ENCODE measurements at regions not wholly inside any gene's neighbourhood (a gene's known extent, or its start where the extent isn't known, plus 50 kb on each side); places are given as distances from the start of the nearest gene placed in this dataset.

DNA sequence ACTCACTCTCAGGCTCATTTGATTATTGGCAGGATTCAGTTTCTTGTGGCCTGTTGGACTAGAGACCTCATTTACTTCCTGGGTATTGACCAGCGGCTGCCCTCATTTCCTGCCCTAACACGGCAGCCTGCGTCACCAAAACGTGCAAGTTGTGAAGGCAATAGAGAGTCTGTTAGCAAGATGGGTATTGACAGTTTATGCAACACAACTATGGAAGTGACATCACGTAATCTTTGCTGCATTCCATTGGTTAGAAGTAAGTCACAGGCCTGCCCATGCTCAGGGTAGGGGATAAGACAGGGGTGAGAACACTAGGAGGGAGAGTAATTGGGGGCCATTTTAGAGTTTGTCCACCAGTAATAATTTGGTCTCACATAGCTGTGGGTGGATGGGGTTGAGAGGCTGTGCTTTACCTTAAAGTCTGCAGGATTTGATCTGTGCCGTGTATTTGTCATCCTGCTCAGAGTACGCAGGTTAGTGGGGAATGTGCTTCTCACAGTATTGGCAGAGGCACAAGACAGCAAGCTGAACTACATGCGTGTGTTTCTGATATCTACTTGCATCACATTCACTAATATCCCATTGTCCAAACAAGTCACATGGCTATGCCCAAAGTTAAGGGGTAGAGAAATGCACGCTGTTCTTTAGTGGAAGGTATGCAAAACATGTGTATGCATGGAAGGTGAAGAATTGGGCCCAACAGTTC, 83.3 kb downstream of the EDEM1 start:
- no peak for ATAC-seq

- ATAC-seq, result no peak
Observed at GRCh38 chr3:5271372-5271683, 83.8 kb downstream of the EDEM1 start.

DNA sequence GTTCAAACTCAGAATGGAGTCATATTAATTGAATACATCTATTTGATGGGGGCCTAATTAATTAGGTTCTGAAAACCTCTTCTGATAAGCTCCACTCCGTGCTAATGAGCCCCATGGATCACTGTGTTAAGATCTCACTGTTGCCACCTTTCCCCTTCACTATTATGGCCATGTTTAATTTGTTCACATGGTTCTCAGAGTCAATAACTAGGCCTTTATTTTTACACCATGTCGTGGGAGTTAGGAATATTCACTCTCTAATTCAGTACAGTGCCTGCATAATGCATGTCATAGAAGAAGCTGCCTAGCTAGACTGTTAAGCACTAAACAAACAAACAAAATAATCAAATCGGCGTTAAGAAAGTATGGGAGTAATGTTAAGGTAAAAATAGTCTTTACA, 84.9 kb downstream of the EDEM1 start:
- ATAC-seq, result no peak

- no peak for ATAC-seq
Observed at GRCh38 chr3:5274091-5274490, 86.6 kb downstream of the EDEM1 start.

GRCh38 chr3:5275529-5275928, 88.0 kb downstream of the EDEM1 start:
- ATAC-seq, result no peak

GRCh38 chr3:5276934-5277333, 89.4 kb downstream of the EDEM1 start:
- ATAC-seq, result no peak

- ATAC-seq, result no peak
Observed at GRCh38 chr3:5277612-5278236, 90.2 kb downstream of the EDEM1 start.

DNA sequence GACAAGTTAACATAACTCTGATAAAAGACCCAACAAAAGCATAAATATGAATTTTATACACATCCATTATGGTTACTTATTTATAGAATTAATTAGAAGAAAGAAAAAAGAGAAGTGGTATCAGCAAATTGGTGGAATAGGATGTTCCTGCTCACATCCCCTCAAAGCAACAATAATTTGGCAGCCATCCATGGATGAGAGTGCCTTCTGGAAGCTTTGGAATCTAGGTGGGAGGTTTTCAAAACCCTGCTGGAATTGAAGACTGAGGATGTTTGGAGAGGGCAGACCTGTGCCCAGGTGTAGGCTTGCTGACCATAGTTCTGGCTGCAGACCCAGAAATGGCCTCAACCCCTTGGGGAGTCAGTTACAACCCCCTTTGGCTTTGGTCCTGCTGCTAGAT, 91.2 kb downstream of the EDEM1 start:
- no peak for ATAC-seq

DNA sequence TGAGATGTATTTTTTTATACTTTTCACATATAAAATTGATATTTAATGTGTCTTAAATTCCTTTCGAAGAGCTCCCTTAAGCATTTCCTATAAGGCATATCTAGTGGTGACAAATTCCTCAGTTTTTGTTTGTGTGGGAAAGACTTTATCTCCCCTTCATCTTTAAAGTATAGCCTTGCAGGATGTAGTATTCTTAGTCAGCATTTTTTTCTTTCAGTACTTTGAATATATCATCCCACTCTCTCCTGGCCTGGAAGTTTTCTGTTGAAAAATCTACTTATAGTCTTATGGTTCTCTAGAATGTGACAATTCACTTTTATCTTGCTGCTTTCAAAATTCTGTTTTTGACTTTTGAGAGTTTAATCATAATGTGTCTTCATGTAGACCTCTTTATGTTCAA, 95.2 kb downstream of the EDEM1 start:
- no peak for ATAC-seq

- no peak for ATAC-seq
Observed at GRCh38 chr3:5285439-5285838, 97.9 kb downstream of the EDEM1 start.

- no peak for ATAC-seq
Observed at GRCh38 chr3:5290915-5291314, 103.4 kb downstream of the EDEM1 start.

- ATAC-seq, result no peak
Observed at GRCh38 chr3:5292512-5292911, 105.0 kb downstream of the EDEM1 start.

- ATAC-seq, result no peak
Observed at GRCh38 chr3:5293207-5293606, 105.7 kb downstream of the EDEM1 start.

- ATAC-seq, result no peak
Observed at GRCh38 chr3:5294356-5294755, 106.8 kb downstream of the EDEM1 start.

- no peak for ATAC-seq
Observed at GRCh38 chr3:5295191-5295690, 107.7 kb downstream of the EDEM1 start.

DNA sequence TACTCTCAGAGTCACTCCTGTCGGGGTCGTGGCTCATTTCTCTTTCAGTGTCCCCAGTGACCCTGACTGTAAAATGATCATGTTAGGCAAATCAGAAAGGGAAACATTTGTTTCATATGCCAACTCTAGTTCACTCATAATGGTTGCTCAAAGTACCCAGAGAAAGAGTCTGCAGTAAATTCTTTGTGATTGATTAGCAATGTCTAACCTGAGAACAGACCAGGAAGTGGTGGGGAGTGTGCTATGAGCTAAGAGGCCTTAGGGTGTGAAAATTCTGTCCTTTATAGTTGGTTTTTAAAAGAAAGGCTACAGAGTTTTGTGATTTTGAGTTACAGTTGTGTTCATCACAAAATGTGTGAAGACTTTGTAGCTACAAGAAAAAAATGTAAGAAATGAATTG, 108.9 kb downstream of the EDEM1 start:
- no peak for ATAC-seq

DNA sequence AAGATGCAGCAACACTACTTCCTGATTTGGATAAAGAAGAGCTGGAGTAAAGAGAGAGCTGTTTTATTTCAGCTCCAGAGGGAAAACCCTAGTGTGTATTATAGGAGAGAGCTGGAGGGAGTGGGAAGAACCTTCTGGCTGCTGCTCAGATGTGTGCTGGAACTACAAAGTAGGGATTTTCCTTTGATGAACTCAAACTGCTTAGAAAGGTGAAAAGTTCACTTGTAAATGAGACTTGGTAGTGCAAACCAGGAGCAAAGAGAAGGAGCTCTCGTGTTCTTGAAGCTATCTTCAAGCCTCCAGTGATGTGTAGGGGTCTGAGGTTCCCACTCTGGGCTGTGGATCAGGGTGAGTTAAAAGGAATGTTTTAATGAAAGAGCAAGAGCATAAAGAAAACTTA, 110.4 kb downstream of the EDEM1 start:
- ATAC-seq, result no peak

GRCh38 chr3:5298453-5298852, 110.9 kb downstream of the EDEM1 start:
- no peak for ATAC-seq

- ATAC-seq, result no peak
Observed at GRCh38 chr3:5299161-5299560, 111.7 kb downstream of the EDEM1 start.

GRCh38 chr3:5300638-5301037, 113.1 kb downstream of the EDEM1 start:
- ATAC-seq, result no peak

- ATAC-seq, result no peak
Observed at GRCh38 chr3:5301651-5302297, 114.3 kb downstream of the EDEM1 start.

GRCh38 chr3:5302661-5303060, 115.2 kb downstream of the EDEM1 start:
- ATAC-seq, result no peak

- no peak for ATAC-seq
Observed at GRCh38 chr3:5304188-5304587, 116.7 kb downstream of the EDEM1 start.

Measured in esophagus mucosa (tissue), 1 donor.